KOPT-K1 (cell line): ENCODE measurements at regions not wholly inside any gene's neighbourhood (a gene's known extent, or its start where the extent isn't known, plus 50 kb on each side); places are given as distances from the start of the nearest gene placed in this dataset.

Experiments used
- H3K27ac ChIP-seq: fragments of 200-600 bp; sonication (generic); 2 replicates; pipeline ENCODE4 v1.5.1; 2016; ENCODE audit warnings: antibody characterized with exemption, mild to moderate bottlenecking, low read depth, low read length; ENCODE audit not compliant: poor library complexity, severe bottlenecking
- H3K36me3 ChIP-seq: fragments of 200-600 bp; sonication (generic); 2 replicates; pipeline ENCODE4 v1.5.1; 2017; ENCODE audit warnings: antibody characterized with exemption, mild to moderate bottlenecking, low read length, moderate library complexity; ENCODE audit not compliant: insufficient read depth
- H3K9me3 ChIP-seq: fragments of 200-600 bp; sonication (generic); 2 replicates; pipeline ENCODE4 v1.5.1; 2017; ENCODE audit warnings: antibody characterized with exemption, low read length, mild to moderate bottlenecking; ENCODE audit not compliant: insufficient read depth, poor library complexity, severe bottlenecking

GRCh38 chr5:3825531-3826451 lies 230.2 kb downstream of the IRX1 start:
- no peaks in the 10 kb centered on the region for H3K36me3 ChIP-seq
- no peak overlapping the region for H3K27ac ChIP-seq
- peaks cover 3% of the 10 kb centered on the region for H3K9me3 ChIP-seq

GRCh38 chr5:3827624-3828023 lies 232.0 kb downstream of the IRX1 start:
- no peak overlapping the region for H3K27ac ChIP-seq
- H3K9me3 ChIP-seq, result peaks cover 6% of the 10 kb centered on the region
- H3K36me3 ChIP-seq, result no peaks in the 10 kb centered on the region

- H3K9me3 ChIP-seq, result peaks cover 14% of the 10 kb centered on the region
- H3K27ac ChIP-seq, result no peak overlapping the region
- no peaks in the 10 kb centered on the region for H3K36me3 ChIP-seq
Observed at GRCh38 chr5:3828761-3829160, 233.1 kb downstream of the IRX1 start.

- H3K27ac ChIP-seq, result no peak overlapping the region
- peaks cover 17% of the 10 kb centered on the region for H3K9me3 ChIP-seq
- H3K36me3 ChIP-seq, result no peaks in the 10 kb centered on the region
Observed at GRCh38 chr5:3833566-3833965, 237.9 kb downstream of the IRX1 start.

DNA sequence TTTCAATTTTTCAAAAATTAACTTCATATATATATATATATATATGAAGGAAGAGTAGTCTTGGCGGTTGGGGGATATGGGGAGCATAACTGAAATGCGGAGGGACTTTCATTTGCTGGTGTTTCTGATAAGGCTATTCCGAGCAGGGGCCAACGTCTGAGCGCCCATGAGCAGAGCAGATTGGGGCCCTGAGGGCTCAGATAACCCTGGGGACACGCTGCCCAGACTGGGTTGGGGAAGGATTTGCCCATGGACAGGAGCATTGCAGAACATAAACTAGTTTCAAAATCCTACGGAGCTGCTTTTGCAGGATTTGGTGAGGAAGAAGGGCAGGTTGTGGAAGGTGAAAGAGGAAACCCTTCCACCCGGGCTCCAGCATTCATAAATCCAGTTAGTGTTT lies 240.2 kb downstream of the IRX1 start:
- Histone ChIP-seq H3K9me3 (peaks cover 14% of the 10 kb centered on the region), H3K36me3 (no peaks in the 10 kb centered on the region), H3K27ac (no peak overlapping the region)

DNA sequence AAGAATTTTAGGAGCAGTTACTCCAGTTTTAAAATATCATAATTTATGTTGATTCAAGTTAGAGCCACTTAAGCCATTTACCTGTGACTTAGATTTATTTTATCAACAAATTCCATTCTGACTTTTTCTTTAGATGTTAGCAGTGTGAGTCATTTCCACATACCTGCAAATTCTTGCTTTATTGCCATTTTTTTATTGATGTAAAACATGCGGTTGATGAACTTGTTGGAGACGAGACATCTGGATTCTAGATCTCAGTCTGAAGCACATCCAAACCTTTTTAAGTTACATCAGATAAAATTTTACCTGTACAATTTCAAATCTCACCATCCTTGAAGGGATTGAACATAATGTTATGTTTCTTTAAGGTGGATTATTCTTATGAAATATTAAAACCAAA lies 240.9 kb downstream of the IRX1 start:
- Histone ChIP-seq H3K36me3 (no peaks in the 10 kb centered on the region), H3K27ac (no peak overlapping the region), H3K9me3 (peaks cover 14% of the 10 kb centered on the region)

DNA sequence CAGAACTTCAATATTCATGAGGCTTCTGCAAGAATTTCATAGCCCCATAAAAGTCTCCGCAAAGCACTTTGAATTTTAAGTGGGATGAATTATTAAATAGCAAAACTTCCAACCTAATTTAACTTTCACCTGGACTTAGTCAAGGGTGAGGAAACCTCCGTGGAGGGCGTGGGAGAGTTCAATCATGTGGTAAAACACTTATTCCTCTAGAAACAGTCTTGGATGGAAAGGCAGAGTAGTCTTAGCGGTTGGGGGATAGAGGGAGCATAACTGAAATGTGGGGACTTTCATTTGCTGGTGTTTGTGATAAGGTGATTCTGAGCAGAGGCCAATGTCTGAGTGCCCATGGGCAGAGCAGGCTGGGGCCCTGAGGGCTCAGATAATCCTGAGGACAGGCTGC lies 241.9 kb downstream of the IRX1 start:
- H3K27ac ChIP-seq, result no peak overlapping the region
- no peaks in the 10 kb centered on the region for H3K36me3 ChIP-seq
- peaks cover 11% of the 10 kb centered on the region for H3K9me3 ChIP-seq

- H3K27ac ChIP-seq, result no peak overlapping the region
- H3K36me3 ChIP-seq, result no peaks in the 10 kb centered on the region
- H3K9me3 ChIP-seq, result peaks cover 3% of the 10 kb centered on the region
Observed at GRCh38 chr5:3839151-3839550, 243.5 kb downstream of the IRX1 start.

DNA sequence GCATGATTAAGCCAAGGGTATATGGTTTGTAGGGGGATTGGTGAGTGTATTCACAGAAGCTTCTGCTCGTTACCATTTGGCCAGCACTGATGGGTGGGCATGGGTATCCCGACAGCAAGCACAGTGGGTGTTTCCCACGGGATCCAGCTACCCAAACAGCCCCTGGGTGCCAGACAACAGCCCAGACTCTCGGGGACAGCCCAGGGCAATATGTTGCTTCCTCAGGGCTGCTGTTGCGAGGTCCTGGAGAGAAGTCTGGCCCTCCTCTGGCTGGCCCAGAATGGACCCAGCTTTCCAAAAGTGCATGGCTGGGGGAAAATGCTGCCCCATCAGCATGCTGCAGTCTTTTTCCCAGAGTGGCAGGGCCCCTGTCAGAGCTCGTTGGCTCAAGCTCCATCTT lies 247.0 kb downstream of the IRX1 start:
- H3K27ac ChIP-seq, result no peak overlapping the region
- peaks cover 18% of the 10 kb centered on the region for H3K9me3 ChIP-seq

DNA sequence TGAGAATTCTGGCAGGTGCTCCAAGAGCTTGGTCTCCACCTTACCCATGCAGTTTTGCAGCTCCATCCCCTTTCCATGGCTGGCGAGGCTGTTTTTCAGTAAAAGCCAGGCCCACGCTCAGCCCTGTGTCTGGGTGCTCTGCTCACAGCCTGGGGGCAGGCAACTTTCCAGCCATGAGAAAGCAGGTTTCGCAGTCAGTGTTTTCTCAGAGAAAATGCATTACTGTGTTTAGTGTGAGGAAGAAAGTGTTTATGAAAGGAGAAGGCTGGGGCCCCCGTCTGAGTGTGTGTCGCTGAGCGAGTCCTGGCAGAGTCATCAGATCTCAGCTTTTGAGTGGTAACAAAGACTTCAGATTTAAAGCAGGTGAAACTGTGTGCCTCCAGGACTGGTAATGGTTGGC lies 248.1 kb downstream of the IRX1 start:
- peaks cover 18% of the 10 kb centered on the region for H3K9me3 ChIP-seq

More for the DNA sequence above, 247.0 kb downstream of the IRX1 start:
- no peaks in the 10 kb centered on the region for H3K36me3 ChIP-seq

DNA sequence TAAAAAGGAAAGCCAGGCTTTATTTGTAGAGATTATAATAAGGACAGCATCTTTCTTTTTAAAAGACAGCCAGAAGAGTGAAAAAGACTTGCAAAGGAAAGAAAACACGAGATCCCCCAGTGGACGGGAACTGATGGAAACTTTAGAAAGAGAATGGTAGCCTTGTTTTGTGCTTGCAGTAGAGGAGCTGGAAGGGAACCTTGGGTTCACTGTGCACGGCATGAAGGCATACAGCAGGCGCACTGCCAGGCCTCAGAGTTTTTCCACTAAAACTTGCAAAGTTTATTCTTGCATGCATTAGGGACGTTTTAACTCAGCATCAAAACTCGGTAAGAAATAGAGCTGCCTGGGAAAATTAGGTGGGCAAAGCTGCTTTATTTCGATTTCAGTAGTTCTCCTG lies 248.6 kb downstream of the IRX1 start:
- peaks cover 18% of the 10 kb centered on the region for H3K9me3 ChIP-seq
- no peaks in the 10 kb centered on the region for H3K36me3 ChIP-seq
- no peak overlapping the region for H3K27ac ChIP-seq

More for the DNA sequence above, 248.1 kb downstream of the IRX1 start:
- Histone ChIP-seq H3K36me3 (no peaks in the 10 kb centered on the region), H3K27ac (no peak overlapping the region)

GRCh38 chr5:3845230-3845629 lies 249.6 kb downstream of the IRX1 start:
- H3K9me3 ChIP-seq, result peaks cover 18% of the 10 kb centered on the region
- H3K27ac ChIP-seq, result no peak overlapping the region
- no peaks in the 10 kb centered on the region for H3K36me3 ChIP-seq

DNA sequence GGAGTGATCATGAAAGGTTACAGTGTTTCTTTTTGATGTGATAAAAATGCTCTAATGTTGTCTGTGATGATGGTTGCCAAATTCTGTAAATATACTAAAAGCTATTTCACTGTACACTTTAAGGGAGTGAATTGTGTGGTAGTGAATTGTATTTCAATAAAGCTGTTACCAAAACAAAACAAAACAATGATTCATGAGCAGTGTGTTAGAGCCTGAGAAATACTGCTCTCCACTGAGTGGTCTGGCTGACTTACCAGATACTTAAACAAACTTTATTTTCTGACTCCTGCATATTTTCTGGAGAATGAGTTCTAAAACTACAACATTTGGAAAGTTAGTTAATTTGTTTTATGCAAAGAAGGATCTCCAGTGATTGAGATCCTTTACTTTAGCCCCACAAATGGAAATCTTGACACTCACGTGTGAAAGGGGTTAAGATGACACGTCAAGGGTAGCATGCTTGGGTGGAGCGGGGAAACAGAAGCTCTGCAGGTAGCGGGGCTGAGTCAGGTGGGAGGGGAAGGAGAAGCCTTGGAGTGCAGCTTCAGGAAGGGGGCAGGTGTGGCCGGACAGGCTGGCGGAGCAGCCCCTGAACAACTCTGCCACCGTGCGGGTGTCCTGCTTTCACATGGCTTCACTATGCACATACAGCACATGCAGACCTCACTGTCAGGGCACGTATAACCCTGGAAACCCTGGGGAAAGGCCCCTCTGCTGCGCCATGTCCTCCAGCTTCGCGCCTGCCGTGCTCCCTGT lies 256.7 kb downstream of the IRX1 start:
- H3K27ac ChIP-seq, result no peak overlapping the region
- H3K36me3 ChIP-seq, result no peaks in the 10 kb centered on the region
- no peaks in the 10 kb centered on the region for H3K9me3 ChIP-seq

DNA sequence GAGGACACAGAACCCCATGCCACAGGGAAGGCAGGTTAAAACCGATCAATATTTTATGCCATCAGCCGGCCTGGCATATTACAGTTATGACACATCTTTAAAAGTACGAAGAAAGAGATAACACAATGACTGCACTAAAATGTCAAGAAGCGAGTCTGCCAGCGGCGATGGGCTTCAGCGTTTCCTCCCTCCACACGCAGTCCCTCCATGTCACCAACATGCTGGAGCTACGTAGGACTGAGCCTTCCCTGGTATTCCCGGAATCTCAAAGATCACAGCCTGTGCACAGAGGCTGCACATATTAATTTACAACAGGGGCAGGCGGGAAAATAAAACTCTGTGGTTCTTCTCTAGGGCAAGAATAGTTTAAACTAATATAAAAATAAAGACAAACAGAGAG lies 257.7 kb downstream of the IRX1 start:
- no peak overlapping the region for H3K27ac ChIP-seq
- no peaks in the 10 kb centered on the region for H3K36me3 ChIP-seq
- no peaks in the 10 kb centered on the region for H3K9me3 ChIP-seq

DNA sequence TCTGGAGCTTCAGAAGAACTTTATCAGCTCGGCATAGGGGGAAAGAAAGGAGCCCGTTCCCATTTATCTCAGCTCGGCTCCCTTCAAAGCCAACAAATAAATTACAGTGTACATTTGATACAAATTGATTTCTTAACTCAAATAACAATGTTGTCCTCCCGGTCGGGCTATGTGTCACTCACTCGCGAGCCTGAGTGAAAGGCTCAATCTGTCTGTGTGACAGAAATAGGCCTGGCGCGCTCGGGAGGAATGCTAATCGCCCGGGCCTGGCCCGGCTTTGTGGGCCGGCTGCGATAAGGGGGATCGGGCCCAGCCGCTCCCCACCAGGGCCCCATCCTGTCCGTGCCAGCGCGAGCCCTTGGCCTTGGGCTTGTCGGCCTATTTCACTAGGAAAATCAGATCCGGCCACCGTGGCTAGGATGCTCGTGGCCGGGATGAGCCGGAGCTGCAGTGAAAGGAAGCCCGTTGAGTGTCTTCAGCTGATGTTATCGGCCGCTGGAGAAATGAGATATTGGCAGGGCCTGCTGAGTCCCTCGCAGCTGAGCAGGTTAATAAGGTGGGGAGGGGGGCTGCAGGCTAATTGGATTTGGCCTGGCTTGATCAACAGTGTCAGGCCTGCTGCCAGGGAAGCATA lies 258.7 kb downstream of the IRX1 start:
- Histone ChIP-seq H3K9me3 (no peaks in the 10 kb centered on the region), H3K36me3 (no peaks in the 10 kb centered on the region), H3K27ac (no peak overlapping the region)
